ENCODE measurements at regions not wholly inside any gene's neighbourhood (a gene's known extent, or its start where the extent isn't known, plus 50 kb on each side); places are given as distances from the start of the nearest gene placed in this dataset.

- H3K27ac ChIP-seq (ENCODE audit: control insufficient read depth, insufficient read depth, low read length) = no peak overlapping the region
- H3K9ac ChIP-seq (ENCODE audit: control insufficient read depth, extremely low read depth, insufficient read depth, low read length) = no peak overlapping the region
- peaks cover 40% of the 10 kb centered on the region for H3K4me1 ChIP-seq (ENCODE audit: control insufficient read depth, extremely low read depth, insufficient read depth, low read length)
- H3K9me3 ChIP-seq (ENCODE audit: control insufficient read depth, low read depth, low read length) = no peaks in the 10 kb centered on the region
- no peaks in the 10 kb centered on the region for H3K79me2 ChIP-seq (ENCODE audit: control insufficient read depth, insufficient read depth, low read length)
- no peak overlapping the region for H3K4me2 ChIP-seq (ENCODE audit: control insufficient read depth, extremely low read depth, insufficient read depth, low read depth, low read length)
- no peak overlapping the region for H2AFZ ChIP-seq (ENCODE audit: control insufficient read depth, low read length)
- no peaks in the 10 kb centered on the region for H3K27me3 ChIP-seq (ENCODE audit: control insufficient read depth, extremely low read depth, insufficient read depth, low read length)
- dilution Hi-C loops (cut with MboI; ENCODE audit: extremely low pct_ligation_motif_present, low sequenced_read_pairs) = no loop called here
- DNase-seq (ENCODE audit: low read depth, low spot score) (no peak), FAIRE-seq (peak; percentile 57)
- no peaks in the 10 kb centered on the region for H4K20me1 ChIP-seq (ENCODE audit: control insufficient read depth, extremely low read depth, insufficient read depth, low read length)
- H3K4me3 ChIP-seq (ENCODE audit: control insufficient read depth in 2 of 3, extremely low read depth in 1 of 3, insufficient read depth in 2 of 3, low read depth in 1 of 3, low read length in 3 of 3) = no peak overlapping the region
- H3K36me3 ChIP-seq (ENCODE audit: control insufficient read depth in 2 of 2, extremely low read depth in 1 of 2, insufficient read depth in 2 of 2, low read length in 2 of 2) = no peaks in the 10 kb centered on the region
- H3K9me1 ChIP-seq (ENCODE audit: control insufficient read depth, extremely low read depth, insufficient read depth, low read length) = no peaks in the 10 kb centered on the region
- no peak for TF ChIP-seq CTCF (optimal IDR thresholded peaks at IDR 0.05 in 1 of 3, IDR thresholded peaks at IDR 0.05 in 1 of 3, conservative IDR thresholded peaks at IDR 0.05 in 1 of 3; ENCODE audit: extremely low read depth in 1 of 3, insufficient read depth in 2 of 3, low read length in 3 of 3)
- TF ChIP-seq EZH2 (IDR thresholded peaks at IDR 0.05; ENCODE audit: low read length) = no peak
Measured at GRCh38 chr20:1817577-1818211, 77.5 kb upstream of the SIRPA start.

DNA sequence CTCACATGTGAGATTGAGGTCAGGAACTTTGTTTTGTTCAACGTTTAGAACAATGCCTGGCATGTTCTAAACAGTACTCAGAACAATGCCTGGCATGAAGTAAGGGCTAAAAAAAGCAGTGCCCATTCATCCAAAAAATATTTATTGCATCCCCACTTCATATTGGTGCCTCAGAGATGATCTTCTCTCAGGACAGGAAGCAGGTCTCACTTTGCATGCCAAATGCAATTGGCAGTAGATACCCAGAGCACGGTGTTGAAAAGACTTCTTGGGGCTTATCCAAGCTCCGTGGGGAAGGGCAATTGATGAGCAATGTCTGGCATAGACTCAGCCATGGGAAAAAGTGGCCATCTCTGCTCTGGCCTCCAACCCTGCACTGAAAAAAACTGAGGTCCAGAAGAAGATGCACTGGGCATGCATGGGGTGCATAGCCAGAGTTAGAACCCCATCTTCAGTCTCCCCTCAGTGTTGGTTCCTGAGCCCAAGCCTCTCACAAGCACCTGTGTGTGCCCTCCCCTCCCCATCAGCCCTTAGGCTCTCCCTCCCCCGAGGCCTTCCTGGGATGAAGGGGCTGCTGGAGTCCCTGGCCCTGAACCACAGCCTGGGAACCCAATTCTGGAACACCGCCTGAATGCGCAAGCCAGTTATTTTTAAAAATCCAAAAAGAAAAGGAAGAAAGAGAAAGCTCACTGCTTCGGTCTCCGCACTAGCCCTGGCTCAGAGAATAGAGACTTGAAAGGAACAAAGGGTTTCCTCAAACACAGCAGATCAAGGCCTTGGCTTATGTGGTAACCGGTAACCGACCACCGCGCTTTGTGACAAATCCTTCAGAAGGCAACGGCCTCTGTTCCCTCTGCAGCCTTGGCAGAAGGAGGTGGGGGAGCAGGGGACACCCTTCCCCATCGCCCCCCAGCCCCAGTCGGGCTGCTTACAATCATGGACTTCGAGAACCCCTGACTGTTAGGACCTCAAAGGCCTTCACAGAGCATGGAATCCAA, 78.5 kb upstream of the SIRPA start:
- H3K27me3 ChIP-seq (ENCODE audit: control insufficient read depth, extremely low read depth, insufficient read depth, low read length) = no peaks in the 10 kb centered on the region
- no peak for TF ChIP-seq EZH2 (IDR thresholded peaks at IDR 0.05; ENCODE audit: low read length)
- no peak for TF ChIP-seq CTCF (optimal IDR thresholded peaks at IDR 0.05 in 1 of 3, IDR thresholded peaks at IDR 0.05 in 1 of 3, conservative IDR thresholded peaks at IDR 0.05 in 1 of 3; ENCODE audit: extremely low read depth in 1 of 3, insufficient read depth in 2 of 3, low read length in 3 of 3)
- H3K9me1 ChIP-seq (ENCODE audit: control insufficient read depth, extremely low read depth, insufficient read depth, low read length) = no peaks in the 10 kb centered on the region
- FAIRE-seq = peak; percentile 94
- no peak for DNase-seq (ENCODE audit: low read depth, low spot score)
- peak overlapping the region; percentile 53 for H3K27ac ChIP-seq (ENCODE audit: control insufficient read depth, insufficient read depth, low read length)
- no peaks in the 10 kb centered on the region for H4K20me1 ChIP-seq (ENCODE audit: control insufficient read depth, extremely low read depth, insufficient read depth, low read length)
- no peak overlapping the region for H3K4me3 ChIP-seq (ENCODE audit: control insufficient read depth in 2 of 3, extremely low read depth in 1 of 3, insufficient read depth in 2 of 3, low read depth in 1 of 3, low read length in 3 of 3)
- H3K36me3 ChIP-seq (ENCODE audit: control insufficient read depth in 2 of 2, extremely low read depth in 1 of 2, insufficient read depth in 2 of 2, low read length in 2 of 2) = no peaks in the 10 kb centered on the region
- no peak overlapping the region for H2AFZ ChIP-seq (ENCODE audit: control insufficient read depth, low read length)
- H3K9ac ChIP-seq (ENCODE audit: control insufficient read depth, extremely low read depth, insufficient read depth, low read length) = no peak overlapping the region
- dilution Hi-C loops (cut with MboI; ENCODE audit: extremely low pct_ligation_motif_present, low sequenced_read_pairs) = no loop called here
- no peaks in the 10 kb centered on the region for H3K79me2 ChIP-seq (ENCODE audit: control insufficient read depth, insufficient read depth, low read length)
- H3K4me2 ChIP-seq (ENCODE audit: control insufficient read depth, extremely low read depth, insufficient read depth, low read depth, low read length) = peak overlapping the region; percentile 39
- peaks cover 48% of the 10 kb centered on the region for H3K4me1 ChIP-seq (ENCODE audit: control insufficient read depth, extremely low read depth, insufficient read depth, low read length)
- H3K9me3 ChIP-seq (ENCODE audit: control insufficient read depth, low read depth, low read length) = no peaks in the 10 kb centered on the region
